ENCODE measurements at regions not wholly inside any gene's neighbourhood (a gene's known extent, or its start where the extent isn't known, plus 50 kb on each side); places are given as distances from the start of the nearest gene placed in this dataset.

DNA sequence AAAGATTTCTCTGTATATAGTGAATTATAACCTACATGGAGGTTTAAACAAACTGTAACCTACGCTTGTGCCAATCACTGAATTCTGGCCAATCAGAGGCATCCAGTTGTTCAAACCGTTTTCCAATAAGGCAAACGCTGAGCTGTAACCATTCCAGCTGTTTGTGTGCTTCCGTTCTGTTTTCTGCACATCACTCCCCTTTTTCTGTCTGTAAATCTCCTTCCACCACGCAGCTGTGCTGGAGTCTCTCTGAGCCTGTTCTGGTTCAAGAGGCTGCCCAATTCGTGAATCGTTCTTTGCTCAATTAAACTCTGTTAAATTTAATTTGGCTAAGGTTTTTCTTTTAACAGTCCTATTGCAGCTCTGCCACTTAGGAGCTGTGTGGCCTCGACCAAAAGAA lies 552.5 kb downstream of the FGF9 start (continued):
- no peak for TF ChIP-seq MAX (IDR thresholded peaks at IDR 0.05; ENCODE audit: low read depth)
- TF ChIP-seq FOXM1 (IDR thresholded peaks at IDR 0.05; ENCODE audit: low read depth), result no peak
- no peak for TF ChIP-seq RFX5 (IDR thresholded peaks at IDR 0.05; ENCODE audit: low read length)
- no peak for TF ChIP-seq CHD2 (IDR thresholded peaks at IDR 0.05; ENCODE audit: low read length, partially characterized antibody)
- no peak for TF ChIP-seq RAD21 (IDR thresholded peaks at IDR 0.05; ENCODE audit: low read length)
- no peak for TF ChIP-seq TCF12 (IDR thresholded peaks at IDR 0.05)
- no peak for TF ChIP-seq GATA2 (CRISPR knock-in tag; IDR thresholded peaks at IDR 0.05)

- TF ChIP-seq FOXM1 (IDR thresholded peaks at IDR 0.05; ENCODE audit: low read depth) (no peak), RXRA (IDR thresholded peaks at IDR 0.05; ENCODE audit: borderline replicate concordance, low read depth) (no peak), EZH2phosphoT487 (IDR thresholded peaks at IDR 0.05; ENCODE audit: borderline replicate concordance, low read depth) (no peak)
- TF ChIP-seq, protein P1, sequence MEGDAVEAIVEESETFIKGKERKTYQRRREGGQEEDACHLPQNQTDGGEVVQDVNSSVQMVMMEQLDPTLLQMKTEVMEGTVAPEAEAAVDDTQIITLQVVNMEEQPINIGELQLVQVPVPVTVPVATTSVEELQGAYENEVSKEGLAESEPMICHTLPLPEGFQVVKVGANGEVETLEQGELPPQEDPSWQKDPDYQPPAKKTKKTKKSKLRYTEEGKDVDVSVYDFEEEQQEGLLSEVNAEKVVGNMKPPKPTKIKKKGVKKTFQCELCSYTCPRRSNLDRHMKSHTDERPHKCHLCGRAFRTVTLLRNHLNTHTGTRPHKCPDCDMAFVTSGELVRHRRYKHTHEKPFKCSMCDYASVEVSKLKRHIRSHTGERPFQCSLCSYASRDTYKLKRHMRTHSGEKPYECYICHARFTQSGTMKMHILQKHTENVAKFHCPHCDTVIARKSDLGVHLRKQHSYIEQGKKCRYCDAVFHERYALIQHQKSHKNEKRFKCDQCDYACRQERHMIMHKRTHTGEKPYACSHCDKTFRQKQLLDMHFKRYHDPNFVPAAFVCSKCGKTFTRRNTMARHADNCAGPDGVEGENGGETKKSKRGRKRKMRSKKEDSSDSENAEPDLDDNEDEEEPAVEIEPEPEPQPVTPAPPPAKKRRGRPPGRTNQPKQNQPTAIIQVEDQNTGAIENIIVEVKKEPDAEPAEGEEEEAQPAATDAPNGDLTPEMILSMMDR (IDR thresholded peaks at IDR 0.05), result no peak
- Histone ChIP-seq H3K9ac (no peak overlapping the region), H3K27ac (ENCODE audit: low read depth in 2 of 2, low read length in 1 of 2) (no peak overlapping the region), H4K20me1 (ENCODE audit: insufficient read depth) (no peaks in the 10 kb centered on the region), H3K4me1 (ENCODE audit: control insufficient read depth in 1 of 2, insufficient read depth in 2 of 2, low read depth in 1 of 2, low read length in 1 of 2) (no peaks in the 10 kb centered on the region), H3K36me3 (replicated peaks in 1 of 2; ENCODE audit: control insufficient read depth in 1 of 2, insufficient read depth in 2 of 2, low read length in 1 of 2) (no peaks in the 10 kb centered on the region), H3K27me3 (ENCODE audit: insufficient read depth) (no peaks in the 10 kb centered on the region), H3K79me2 (ENCODE audit: insufficient read depth) (no peaks in the 10 kb centered on the region), H3K9me2 (no peaks in the 10 kb centered on the region), H3K9me3 (no peaks in the 10 kb centered on the region), H2AFZ (ENCODE audit: low read depth) (no peak overlapping the region), H3F3A (replicated peaks; ENCODE audit: insufficient read depth) (no peaks in the 10 kb centered on the region), H3K4me3 (ENCODE audit: low read depth in 2 of 2, low read length in 1 of 2) (no peak overlapping the region), H3K4me2 (no peak overlapping the region)
- no peak for DNase-seq
- ChIA-PET CTCF (no interaction called here), POLR2A (no interaction called here)
- WGBS (ENCODE audit: low lambda C conversion rate), result 3% methylated on average over 4 of the region's 4 CpGs
Measured at GRCh38 chr13:22226086-22226485, 555.2 kb downstream of the FGF9 start.

DNA sequence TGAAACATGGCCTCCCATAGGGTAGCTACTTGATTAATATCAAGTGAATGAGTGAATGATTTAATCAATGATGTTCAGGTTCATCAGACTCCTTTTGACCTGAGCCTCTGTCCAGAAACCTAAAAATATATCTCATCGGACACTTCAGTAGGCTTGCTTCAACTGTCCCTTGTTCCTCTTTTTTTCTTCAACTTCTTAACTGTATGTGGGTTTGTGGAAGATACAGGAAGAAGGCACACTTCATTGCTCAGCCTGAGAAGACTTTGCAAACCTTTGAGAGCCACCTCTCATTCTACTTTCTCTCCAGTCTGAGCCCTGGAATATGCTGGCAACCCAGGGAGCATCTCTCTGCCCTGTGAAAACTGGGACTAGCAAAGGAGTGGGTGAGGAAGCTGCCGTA lies 557.0 kb downstream of the FGF9 start:
- ChIA-PET CTCF (no interaction called here), POLR2A (no interaction called here)
- H3K9me3 ChIP-seq, result no peaks in the 10 kb centered on the region

More for the DNA sequence above, 557.0 kb downstream of the FGF9 start:
- Histone ChIP-seq H3K9me2 (no peaks in the 10 kb centered on the region), H3K4me3 (ENCODE audit: low read depth in 2 of 2, low read length in 1 of 2) (no peak overlapping the region), H3K36me3 (replicated peaks in 1 of 2; ENCODE audit: control insufficient read depth in 1 of 2, insufficient read depth in 2 of 2, low read length in 1 of 2) (no peaks in the 10 kb centered on the region), H3K27ac (ENCODE audit: low read depth in 2 of 2, low read length in 1 of 2) (no peak overlapping the region), H3K9ac (no peak overlapping the region), H4K20me1 (ENCODE audit: insufficient read depth) (no peaks in the 10 kb centered on the region), H3K79me2 (ENCODE audit: insufficient read depth) (no peaks in the 10 kb centered on the region), H2AFZ (ENCODE audit: low read depth) (no peak overlapping the region), H3K27me3 (ENCODE audit: insufficient read depth) (no peaks in the 10 kb centered on the region), H3K4me2 (no peak overlapping the region), H3F3A (replicated peaks; ENCODE audit: insufficient read depth) (no peaks in the 10 kb centered on the region), H3K4me1 (ENCODE audit: control insufficient read depth in 1 of 2, insufficient read depth in 2 of 2, low read depth in 1 of 2, low read length in 1 of 2) (no peaks in the 10 kb centered on the region)
- TF ChIP-seq MEF2A (IDR thresholded peaks at IDR 0.05; ENCODE audit: borderline replicate concordance, low read depth) (no peak), GABPA (IDR thresholded peaks at IDR 0.05; ENCODE audit: low read depth) (no peak), MAX (IDR thresholded peaks at IDR 0.05; ENCODE audit: low read depth) (no peak), POLR2AphosphoS5 (IDR thresholded peaks at IDR 0.05; ENCODE audit: low read depth, low read length) (no peak), EP300 (IDR thresholded peaks at IDR 0.05; ENCODE audit: borderline replicate concordance in 1 of 2, low read depth in 1 of 2, low read length in 1 of 2) (no peak), EZH2phosphoT487 (IDR thresholded peaks at IDR 0.05; ENCODE audit: borderline replicate concordance, low read depth) (no peak), TEAD4 (IDR thresholded peaks at IDR 0.05; ENCODE audit: borderline replicate concordance, insufficient read depth) (no peak), CHD2 (IDR thresholded peaks at IDR 0.05; ENCODE audit: low read length, partially characterized antibody) (no peak), RAD21 (IDR thresholded peaks at IDR 0.05; ENCODE audit: low read length) (no peak), USF2 (IDR thresholded peaks at IDR 0.05; ENCODE audit: borderline replicate concordance, low read depth, low read length) (no peak), RFX5 (IDR thresholded peaks at IDR 0.05; ENCODE audit: low read length) (no peak), TAF1 (IDR thresholded peaks at IDR 0.05; ENCODE audit: borderline replicate concordance, low read depth, low read length) (no peak)
- DNase-seq, result no peak
- WGBS (ENCODE audit: low lambda C conversion rate), result 7% methylated on average over 2 of the region's 2 CpGs

Data from SK-N-SH (cell line).